ENCODE measurements at regions not wholly inside any gene's neighbourhood (a gene's known extent, or its start where the extent isn't known, plus 50 kb on each side); places are given as distances from the start of the nearest gene placed in this dataset.

GRCh38 chr11:8340296-8340695, 76.6 kb upstream of the LMO1 start:
- no peak for DNase-seq (ENCODE audit: low read depth)

- DNase-seq (ENCODE audit: low read depth), result no peak
These were observed 75.9 kb upstream of the LMO1 start for GRCh38 chr11:8339592-8340022.

GRCh38 chr11:8338138-8338537, 74.5 kb upstream of the LMO1 start:
- DNase-seq (ENCODE audit: low read depth), result no peak

GRCh38 chr11:8337130-8337795, 73.6 kb upstream of the LMO1 start:
- no peak for DNase-seq (ENCODE audit: low read depth)

GRCh38 chr11:8336356-8337129, 72.9 kb upstream of the LMO1 start:
- no peak for DNase-seq (ENCODE audit: low read depth)

GRCh38 chr11:8335683-8336082, 72.0 kb upstream of the LMO1 start:
- no peak for DNase-seq (ENCODE audit: low read depth)

GRCh38 chr11:8335186-8335585, 71.5 kb upstream of the LMO1 start:
- no peak for DNase-seq (ENCODE audit: low read depth)

- DNase-seq (ENCODE audit: low read depth), result no peak
These were observed 70.2 kb upstream of the LMO1 start for GRCh38 chr11:8333811-8334401.

GRCh38 chr11:8333376-8333775, 69.7 kb upstream of the LMO1 start:
- no peak for DNase-seq (ENCODE audit: low read depth)

- DNase-seq (ENCODE audit: low read depth), result no peak
These were observed 69.2 kb upstream of the LMO1 start for GRCh38 chr11:8332891-8333290.

GRCh38 chr11:8332196-8332595, 68.5 kb upstream of the LMO1 start:
- DNase-seq (ENCODE audit: low read depth), result no peak

- DNase-seq (ENCODE audit: low read depth), result no peak
These were observed 68.1 kb upstream of the LMO1 start for GRCh38 chr11:8331767-8332166.

GRCh38 chr11:8330896-8331295, 67.2 kb upstream of the LMO1 start:
- no peak for DNase-seq (ENCODE audit: low read depth)

GRCh38 chr11:8330404-8330803, 66.7 kb upstream of the LMO1 start:
- DNase-seq (ENCODE audit: low read depth), result no peak

- DNase-seq (ENCODE audit: low read depth), result no peak
These were observed 66.2 kb upstream of the LMO1 start for GRCh38 chr11:8329847-8330361.

GRCh38 chr11:8329336-8329735, 65.7 kb upstream of the LMO1 start:
- DNase-seq (ENCODE audit: low read depth), result no peak

- DNase-seq (ENCODE audit: low read depth), result peak; percentile 25
These were observed 65.2 kb upstream of the LMO1 start for GRCh38 chr11:8328848-8329330.

GRCh38 chr11:8328231-8328794, 64.6 kb upstream of the LMO1 start:
- no peak for DNase-seq (ENCODE audit: low read depth)

GRCh38 chr11:8327761-8328192, 64.1 kb upstream of the LMO1 start:
- no peak for DNase-seq (ENCODE audit: low read depth)

GRCh38 chr11:8326337-8326736, 62.7 kb upstream of the LMO1 start:
- no peak for DNase-seq (ENCODE audit: low read depth)

- no peak for DNase-seq (ENCODE audit: low read depth)
These were observed 62.1 kb upstream of the LMO1 start for GRCh38 chr11:8325591-8326304.
